Stimulated activated CD4-positive, alpha-beta T cell treated with anti-CD3 and anti-CD28 coated beads, Interleukin-15, amount 100 ng/mL, for 24 hours (primary cell): ENCODE measurements at regions not wholly inside any gene's neighbourhood (a gene's known extent, or its start where the extent isn't known, plus 50 kb on each side); places are given as distances from the start of the nearest gene placed in this dataset.

Experiments
- DNase-seq: peaks from one replicate; pipeline ENCODE4 v3.0.0-alpha.2; 2020

DNA sequence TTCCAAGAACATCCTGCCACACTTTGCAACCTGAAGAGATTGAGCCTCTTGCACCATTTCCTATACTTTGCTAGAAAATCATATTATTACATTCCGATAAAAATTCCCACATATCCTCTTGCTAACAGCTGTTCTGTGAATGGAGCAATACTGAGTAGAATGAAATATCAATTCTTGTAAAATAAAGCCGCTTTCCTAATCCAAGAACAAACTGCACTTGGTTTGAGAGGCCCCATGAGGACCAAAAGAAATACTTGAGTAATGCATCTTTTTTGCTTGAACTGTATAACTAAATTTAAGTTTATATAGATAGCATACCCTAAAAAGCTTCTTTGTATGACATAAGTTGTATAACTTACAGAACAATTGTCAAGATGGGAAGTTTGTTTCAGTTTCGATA lies 632.4 kb upstream of the SLC8A1 start:
- no peak for DNase-seq

DNA sequence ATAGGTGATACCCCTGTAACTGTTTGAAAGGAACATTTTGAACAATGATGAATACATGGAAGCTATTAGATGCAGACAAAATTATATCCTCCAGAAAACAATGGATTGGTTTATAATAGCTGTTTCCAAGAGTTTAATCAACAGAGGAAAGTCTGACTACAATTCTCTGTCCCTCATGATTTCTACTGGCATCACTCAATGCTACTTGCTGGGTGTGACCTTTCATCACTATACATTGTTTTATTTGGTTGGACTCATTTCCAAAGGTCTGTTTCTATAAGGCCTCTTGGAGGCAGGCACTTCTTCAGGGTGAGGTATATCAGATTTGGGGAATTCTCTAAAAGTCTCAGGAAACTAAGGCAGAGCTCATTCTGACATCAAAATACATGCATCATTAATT lies 636.1 kb upstream of the SLC8A1 start:
- DNase-seq = no peak

- no peak for DNase-seq
Measured at GRCh38 chr2:41101281-41101680, 649.4 kb upstream of the SLC8A1 start.

- DNase-seq = no peak
Measured at GRCh38 chr2:41109744-41110143, 657.9 kb upstream of the SLC8A1 start.

DNA sequence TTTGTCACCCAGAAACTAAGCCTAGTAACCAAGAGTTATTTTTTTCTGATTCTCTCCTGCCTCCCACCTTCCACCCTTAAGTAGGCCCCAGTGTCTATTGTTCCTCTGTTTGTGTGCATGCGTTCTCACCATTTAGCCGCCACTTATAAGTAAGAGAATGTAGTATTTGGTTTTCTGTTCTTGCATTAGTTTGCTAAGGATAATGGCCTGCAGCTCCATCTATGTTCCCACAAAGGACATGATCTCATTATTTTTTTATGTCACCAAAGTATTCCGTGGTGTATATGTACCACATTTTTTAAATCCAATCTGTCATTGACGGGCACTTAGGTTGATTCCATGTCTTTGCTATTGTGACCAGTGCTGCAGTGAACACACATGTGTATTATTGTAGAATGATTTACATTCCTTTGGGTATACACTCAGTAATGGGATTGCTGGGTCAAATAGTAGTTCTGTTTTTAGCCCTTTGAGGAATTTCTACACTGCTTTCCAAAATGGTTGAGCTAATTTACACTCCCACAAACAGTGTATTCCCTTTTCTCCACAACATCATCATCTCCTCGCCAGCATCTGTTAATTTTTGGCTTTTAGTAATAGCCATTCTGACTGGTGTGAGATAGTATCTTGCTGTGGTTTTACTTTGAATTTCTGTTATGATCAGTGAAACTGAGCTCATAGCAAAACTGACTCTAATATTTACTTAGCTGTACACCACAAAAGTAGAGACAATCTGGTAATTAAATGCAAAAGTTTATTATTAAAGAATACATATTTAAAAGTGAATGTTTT lies 660.1 kb upstream of the SLC8A1 start:
- no peak for DNase-seq

DNA sequence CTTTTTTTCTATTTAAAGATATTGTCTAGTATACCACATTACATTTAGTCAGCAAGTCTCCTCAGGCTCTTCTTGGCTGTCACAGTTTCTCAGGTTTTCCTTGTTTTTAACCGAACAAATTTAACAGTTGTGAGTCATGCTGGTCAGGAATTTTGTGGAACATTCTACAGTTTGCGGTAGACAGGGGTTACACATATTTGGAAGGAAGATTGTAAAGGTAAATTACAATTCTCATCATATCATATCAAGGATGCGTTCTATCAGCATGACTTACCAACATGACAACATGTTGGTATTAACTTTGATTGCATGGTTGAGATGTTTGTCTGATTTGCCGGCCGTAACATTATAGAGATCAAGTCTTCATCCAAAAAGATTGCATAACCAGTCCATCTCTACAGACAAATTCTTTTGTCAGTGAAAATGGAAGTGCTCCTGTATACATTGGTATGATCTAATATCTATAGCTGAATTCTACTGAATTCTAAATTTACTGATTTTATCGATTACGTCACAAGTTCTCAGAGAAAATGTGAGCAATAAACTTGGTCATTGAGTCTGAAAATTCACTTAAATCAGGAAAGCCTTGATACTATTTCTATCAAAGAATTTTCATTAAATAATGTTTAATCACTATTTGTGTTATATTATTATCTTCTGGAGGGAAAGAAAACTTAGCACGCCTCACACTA lies 664.4 kb upstream of the SLC8A1 start:
- no peak for DNase-seq

GRCh38 chr2:41119489-41119888 lies 667.6 kb upstream of the SLC8A1 start:
- no peak for DNase-seq

GRCh38 chr2:41123341-41123740 lies 671.5 kb upstream of the SLC8A1 start:
- DNase-seq = no peak

GRCh38 chr2:41127351-41127750 lies 675.5 kb upstream of the SLC8A1 start:
- no peak for DNase-seq

DNA sequence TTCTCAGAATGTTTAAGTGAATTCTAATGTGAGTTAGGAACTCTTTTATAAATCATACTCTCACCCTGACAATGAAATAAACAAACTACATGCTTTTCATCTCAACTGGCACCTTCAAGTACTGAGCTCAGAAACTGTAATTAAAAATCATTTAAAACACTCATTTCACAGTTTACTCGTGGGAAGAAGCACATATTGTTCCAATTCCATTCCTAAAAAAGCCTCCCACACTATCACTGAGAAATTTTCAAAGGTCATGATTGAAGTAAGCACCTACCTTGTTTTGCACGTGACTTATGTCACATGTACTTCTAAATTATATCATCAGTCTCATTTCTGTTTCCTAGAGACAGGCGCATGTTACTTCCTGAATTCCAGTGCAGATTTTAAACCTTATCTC lies 678.1 kb upstream of the SLC8A1 start:
- DNase-seq = no peak

GRCh38 chr2:41137031-41137430 lies 685.1 kb upstream of the SLC8A1 start:
- DNase-seq = no peak

GRCh38 chr2:41141146-41141791 lies 689.4 kb upstream of the SLC8A1 start:
- no peak for DNase-seq

DNA sequence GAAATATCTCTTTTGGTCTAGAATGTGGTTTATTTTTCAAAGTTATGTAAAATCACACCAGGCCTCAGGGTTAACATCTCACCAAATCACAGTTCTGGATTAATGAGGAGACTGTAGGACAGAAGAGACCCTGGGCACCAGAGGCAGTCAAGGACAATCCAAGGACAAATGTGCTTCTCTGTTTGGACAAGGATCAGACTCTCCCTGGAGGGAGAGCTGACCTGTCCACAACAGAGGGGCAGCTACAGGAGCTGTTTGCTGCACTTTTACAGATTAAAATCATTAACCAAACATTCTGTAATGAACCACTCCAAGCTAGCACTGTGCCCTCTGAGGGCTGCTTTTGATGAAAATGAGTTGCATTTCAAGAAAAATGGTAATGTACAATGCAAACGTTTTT lies 690.6 kb upstream of the SLC8A1 start:
- DNase-seq = no peak

DNA sequence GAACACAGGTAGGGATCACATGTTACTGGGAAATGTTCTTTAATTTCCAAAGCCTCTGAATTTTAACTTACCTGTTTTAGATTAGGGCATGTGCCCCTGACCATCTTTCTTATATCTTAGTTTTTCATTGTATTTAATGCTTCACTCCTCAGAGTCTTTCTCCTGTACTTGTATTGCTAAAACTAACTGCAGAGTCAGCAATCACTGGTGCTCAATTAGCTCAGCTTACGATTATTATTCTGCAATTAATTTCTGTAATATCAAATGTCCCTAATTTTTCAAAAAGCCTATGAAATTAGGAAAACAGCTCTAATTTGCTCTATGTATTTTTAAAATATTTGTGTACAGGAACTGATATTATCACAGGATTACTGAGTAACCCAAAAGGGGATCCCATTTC lies 693.2 kb upstream of the SLC8A1 start:
- DNase-seq = no peak

GRCh38 chr2:41149054-41149453 lies 697.2 kb upstream of the SLC8A1 start:
- no peak for DNase-seq

- DNase-seq = no peak
Measured at GRCh38 chr2:41151746-41152145, 699.9 kb upstream of the SLC8A1 start.

GRCh38 chr2:41152318-41152717 lies 700.4 kb upstream of the SLC8A1 start:
- DNase-seq = no peak

- DNase-seq = no peak
Measured at GRCh38 chr2:41160439-41160838, 708.5 kb upstream of the SLC8A1 start.

- no peak for DNase-seq
Measured at GRCh38 chr2:41167014-41167413, 715.1 kb upstream of the SLC8A1 start.

DNA sequence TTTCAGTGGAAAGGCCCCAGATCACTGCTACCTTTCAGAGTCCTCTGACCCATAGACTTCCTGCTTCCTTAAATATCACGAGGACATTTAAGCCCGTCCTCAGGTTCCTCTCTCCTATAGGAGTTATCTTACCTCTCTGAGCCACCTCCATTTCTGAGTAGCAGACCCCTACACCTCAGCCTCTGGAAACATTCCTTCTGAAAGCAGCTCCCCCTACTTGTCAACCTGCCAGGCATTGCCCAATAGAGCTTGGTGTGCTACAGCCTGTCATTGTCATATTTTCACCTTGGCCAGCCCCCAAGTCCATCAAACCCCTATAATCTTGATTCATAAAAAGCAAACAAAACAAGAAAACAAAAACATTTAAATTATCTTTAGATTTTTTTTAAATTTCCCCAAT lies 717.9 kb upstream of the SLC8A1 start:
- no peak for DNase-seq

GRCh38 chr2:41170589-41170988 lies 718.7 kb upstream of the SLC8A1 start:
- DNase-seq = no peak

DNA sequence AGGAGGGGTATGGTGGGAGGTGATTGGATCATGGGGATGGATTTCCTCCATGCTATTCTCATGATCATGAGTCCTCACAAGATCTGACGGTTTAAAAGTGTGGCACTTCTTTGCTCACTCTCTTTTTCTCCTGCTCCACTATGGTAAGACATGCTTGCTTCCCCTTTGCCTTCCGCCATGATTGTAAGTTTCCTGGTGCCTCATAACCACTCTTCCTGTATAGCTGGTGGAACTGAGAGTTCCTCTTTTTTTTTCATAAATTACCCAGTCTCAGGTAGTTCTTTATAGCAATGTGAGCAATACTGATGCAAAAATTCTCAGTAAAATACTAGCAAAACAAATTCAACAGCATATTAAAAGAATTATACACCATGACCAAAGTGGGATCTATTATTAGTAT lies 728.5 kb upstream of the SLC8A1 start:
- DNase-seq = no peak

DNA sequence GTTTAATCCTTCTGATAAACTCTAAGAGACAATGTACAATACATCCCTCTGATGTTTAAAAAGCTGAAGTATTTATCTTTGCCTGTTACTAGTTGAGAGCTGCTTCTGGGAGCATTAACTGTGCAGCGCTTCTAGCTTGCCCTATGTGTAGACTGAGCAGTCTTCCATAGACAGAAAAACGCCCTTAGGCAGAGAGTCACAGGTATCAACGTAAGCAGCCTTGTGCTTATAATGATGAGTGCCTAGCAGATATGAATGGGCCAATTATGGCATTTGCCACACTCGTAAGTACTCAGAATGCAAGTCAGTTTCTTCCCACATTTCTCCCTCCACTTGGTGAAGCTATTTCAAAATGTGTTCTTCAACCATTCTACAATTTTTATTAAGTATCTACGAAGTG lies 731.1 kb upstream of the SLC8A1 start:
- no peak for DNase-seq
